ENCODE measurements at regions not wholly inside any gene's neighbourhood (a gene's known extent, or its start where the extent isn't known, plus 50 kb on each side); places are given as distances from the start of the nearest gene placed in this dataset.

DNA sequence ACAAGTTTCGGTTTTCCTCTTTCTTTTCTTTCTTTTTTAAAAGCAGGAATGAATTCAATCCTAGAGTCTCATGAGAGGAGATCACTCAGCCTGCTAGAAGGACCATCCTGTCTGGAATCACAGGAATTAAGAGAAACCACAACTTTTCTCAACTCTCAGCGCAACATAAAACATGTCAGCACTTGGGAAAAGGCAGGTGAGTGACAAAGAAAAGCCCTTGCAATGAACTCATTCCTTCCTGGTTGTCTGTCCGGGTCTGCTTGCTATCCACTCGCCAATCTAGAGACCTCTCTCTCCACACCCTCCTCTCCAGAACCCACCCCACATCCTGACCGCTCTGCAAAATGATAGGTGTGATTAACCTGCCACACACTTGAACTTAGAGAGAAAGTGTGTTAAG lies 253.8 kb downstream of the LY86 start:
- TF ChIP-seq, protein P1, sequence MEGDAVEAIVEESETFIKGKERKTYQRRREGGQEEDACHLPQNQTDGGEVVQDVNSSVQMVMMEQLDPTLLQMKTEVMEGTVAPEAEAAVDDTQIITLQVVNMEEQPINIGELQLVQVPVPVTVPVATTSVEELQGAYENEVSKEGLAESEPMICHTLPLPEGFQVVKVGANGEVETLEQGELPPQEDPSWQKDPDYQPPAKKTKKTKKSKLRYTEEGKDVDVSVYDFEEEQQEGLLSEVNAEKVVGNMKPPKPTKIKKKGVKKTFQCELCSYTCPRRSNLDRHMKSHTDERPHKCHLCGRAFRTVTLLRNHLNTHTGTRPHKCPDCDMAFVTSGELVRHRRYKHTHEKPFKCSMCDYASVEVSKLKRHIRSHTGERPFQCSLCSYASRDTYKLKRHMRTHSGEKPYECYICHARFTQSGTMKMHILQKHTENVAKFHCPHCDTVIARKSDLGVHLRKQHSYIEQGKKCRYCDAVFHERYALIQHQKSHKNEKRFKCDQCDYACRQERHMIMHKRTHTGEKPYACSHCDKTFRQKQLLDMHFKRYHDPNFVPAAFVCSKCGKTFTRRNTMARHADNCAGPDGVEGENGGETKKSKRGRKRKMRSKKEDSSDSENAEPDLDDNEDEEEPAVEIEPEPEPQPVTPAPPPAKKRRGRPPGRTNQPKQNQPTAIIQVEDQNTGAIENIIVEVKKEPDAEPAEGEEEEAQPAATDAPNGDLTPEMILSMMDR (IDR thresholded peaks at IDR 0.05; ENCODE audit: poor library complexity) = no peak
- no peak for TF ChIP-seq EZH2 (IDR thresholded peaks at IDR 0.05; ENCODE audit: borderline replicate concordance)
- TF ChIP-seq EZH2phosphoT487 (IDR thresholded peaks at IDR 0.05; ENCODE audit: low read depth, severe bottlenecking, unreplicated experiment) = no peak
